ENCODE measurements at regions not wholly inside any gene's neighbourhood (a gene's known extent, or its start where the extent isn't known, plus 50 kb on each side); places are given as distances from the start of the nearest gene placed in this dataset.
A peak's percentile ranks its signal among the peaks of the same experiment; 100 is the strongest.
"Not testable (repeated sequence)": the region's sequence is repeated elsewhere in the genome, so short reads cannot be mapped to it uniquely, and the experiment has no call there.

- no peak for DNase-seq
Measured at GRCh38 chr16:59920054-59920453, 1185.9 kb upstream of the GOT2 start.

- no peak for DNase-seq
Measured at GRCh38 chr16:59913666-59914065, 1179.5 kb upstream of the GOT2 start.

- DNase-seq = no peak
Measured at GRCh38 chr16:59909262-59909661, 1175.1 kb upstream of the GOT2 start.

GRCh38 chr16:59907611-59908010 is 1173.5 kb upstream of the GOT2 start:
- no peak for DNase-seq

DNA sequence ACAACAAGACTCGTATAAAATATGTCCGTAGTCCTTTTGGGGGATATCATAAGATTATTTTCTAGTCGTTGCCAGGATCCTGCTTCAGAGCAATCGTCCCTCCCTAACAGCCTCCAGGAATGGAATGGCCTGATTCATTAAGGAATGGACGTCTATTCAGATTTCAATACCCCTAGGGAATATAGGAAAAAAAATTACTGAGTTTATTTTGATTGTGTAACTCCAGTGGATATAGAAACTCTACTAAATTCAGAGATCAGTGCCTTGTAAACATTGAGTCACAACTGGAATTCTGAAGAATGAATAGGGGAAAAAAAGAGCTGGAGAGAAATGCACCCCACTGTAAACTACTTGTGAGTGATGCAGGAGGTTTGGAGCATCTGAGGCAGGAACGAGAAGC is 1171.5 kb upstream of the GOT2 start:
- no peak for DNase-seq

- no peak for DNase-seq
Measured at GRCh38 chr16:59905131-59905530, 1171.0 kb upstream of the GOT2 start.

DNA sequence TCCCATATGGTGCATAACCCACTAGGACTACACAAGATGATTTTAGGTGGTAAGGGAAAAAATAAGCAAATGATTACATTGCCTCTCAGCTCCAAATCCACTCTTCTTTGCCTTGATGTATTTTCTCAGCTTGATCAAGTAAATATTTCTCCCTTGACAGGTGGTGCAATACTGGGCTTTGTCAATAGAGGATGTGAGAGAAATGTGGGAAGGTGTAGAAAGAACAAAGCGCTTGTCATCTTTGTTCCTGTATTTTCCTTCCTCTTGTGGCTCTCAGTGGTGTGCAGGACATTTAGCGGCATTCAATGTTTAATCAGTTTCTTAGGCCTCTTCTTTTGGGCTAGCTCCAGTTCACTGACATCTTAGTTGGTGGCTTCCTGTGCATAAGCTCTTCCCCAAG is 1165.8 kb upstream of the GOT2 start:
- no peak for DNase-seq

- no peak for DNase-seq
Measured at GRCh38 chr16:59892376-59892775, 1158.3 kb upstream of the GOT2 start.

DNA sequence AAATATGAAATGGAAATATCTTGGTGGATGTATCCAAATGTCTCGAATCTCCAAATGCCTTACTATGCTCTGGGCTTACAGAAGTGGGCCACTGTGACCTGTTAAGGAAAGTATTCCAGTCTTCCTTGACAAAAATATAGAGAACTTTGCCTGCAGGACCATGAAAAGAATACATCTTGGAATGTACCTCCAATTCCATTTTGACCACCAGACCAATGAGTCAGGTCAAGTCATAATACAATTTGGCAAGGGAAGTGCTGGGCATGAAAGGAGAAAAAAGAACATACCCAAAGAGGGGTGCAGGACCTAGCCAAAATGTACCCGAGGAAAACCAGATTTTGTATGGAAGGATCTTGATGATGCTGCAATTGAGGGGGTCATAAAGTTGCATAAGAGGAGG is 1153.7 kb upstream of the GOT2 start:
- no peak for DNase-seq

DNA sequence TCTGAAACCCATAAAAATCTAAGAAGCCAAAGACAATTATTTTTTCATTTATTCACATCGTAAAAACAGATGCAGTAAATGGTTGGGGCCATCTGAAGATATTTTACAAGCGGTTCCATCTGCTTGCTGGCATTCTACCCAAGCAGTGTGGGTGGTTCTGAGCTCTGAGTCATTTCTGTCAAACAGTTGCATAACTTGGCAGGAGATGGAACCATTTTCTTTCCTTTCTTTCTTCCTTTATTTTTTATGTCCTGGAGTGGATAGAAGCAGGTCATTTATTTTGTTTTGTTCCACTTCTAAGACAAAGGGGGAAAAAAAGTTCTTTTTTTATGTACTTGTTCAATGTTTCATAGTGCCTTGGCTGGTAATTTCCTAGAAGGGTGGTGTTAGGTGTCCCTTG is 1151.9 kb upstream of the GOT2 start:
- DNase-seq = no peak

- DNase-seq = no peak
Measured at GRCh38 chr16:59881376-59881775, 1147.3 kb upstream of the GOT2 start.

- no peak for DNase-seq
Measured at GRCh38 chr16:59880611-59881010, 1146.5 kb upstream of the GOT2 start.

GRCh38 chr16:59878999-59879398 is 1144.9 kb upstream of the GOT2 start:
- DNase-seq = no peak

- DNase-seq = peak; percentile 3
Measured at GRCh38 chr16:59878479-59878878, 1144.4 kb upstream of the GOT2 start.

GRCh38 chr16:59864981-59865666 is 1131.0 kb upstream of the GOT2 start:
- DNase-seq = no peak

DNA sequence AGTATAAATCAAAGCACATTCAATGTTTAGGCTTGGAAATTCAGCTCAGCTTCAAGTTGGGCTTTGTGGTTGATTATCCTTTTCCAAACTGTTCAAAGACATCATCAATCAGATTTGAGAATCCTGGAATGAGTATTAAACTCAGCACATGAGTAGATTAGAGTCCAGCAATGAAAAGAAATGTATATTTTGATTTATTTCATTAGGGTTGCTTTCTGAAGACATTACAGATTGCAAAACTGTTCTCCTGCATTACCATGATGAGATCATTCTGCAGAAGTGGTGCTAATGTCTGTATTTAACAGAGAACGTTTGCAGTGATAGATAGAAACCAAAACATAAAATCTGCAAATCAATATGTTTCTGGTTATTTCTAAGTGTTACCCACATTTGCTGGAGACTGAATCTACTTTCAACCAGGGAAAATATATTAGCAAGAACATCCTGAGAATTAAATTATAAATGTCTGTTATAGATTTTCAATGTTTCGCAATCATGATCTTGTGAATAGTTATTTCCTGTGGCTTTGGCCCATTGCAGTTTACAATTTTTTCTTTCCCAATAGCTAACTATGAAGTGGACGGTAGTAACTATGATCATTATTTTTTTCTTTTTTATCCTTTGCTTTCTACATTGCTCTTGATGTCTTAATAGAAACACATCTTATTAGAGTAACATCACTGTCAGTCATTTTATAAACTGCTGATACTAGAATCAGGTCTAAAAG is 1125.7 kb upstream of the GOT2 start:
- DNase-seq = no peak

DNA sequence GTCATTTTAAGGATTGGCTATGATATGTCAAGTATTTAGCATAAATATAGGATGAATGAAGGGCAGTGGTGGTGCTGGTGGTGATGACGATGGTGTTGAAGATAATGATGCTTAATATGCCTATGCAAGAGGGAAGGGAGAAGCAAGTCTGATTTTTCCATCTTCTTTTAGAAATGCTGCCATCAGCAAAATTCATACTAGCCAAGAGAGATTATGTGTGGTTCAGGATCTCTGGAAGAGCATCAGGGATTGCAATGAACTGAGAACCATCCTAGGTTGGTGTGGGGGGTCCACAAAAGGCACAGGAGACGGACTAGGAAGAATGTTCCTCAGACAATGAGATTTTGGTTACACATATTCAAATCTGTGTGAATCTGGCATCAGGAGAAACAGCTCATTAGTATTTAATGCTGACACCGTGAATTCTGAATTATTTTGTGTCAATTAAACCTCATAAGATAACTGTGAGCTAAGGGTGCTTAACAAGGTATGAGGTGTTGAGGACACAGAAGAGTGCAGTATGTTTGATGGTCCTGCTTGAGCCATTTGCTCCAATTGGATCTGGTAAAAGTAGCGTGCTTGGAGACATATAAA is 1120.8 kb upstream of the GOT2 start:
- no peak for DNase-seq

- no peak for DNase-seq
Measured at GRCh38 chr16:59849716-59850115, 1115.6 kb upstream of the GOT2 start.

GRCh38 chr16:59848296-59848695 is 1114.2 kb upstream of the GOT2 start:
- DNase-seq = no peak

GRCh38 chr16:59840169-59840568 is 1106.1 kb upstream of the GOT2 start:
- no peak for DNase-seq

- DNase-seq = no peak
Measured at GRCh38 chr16:59826767-59827166, 1092.7 kb upstream of the GOT2 start.

GRCh38 chr16:59809488-59809887 is 1075.4 kb upstream of the GOT2 start:
- not testable (repeated sequence) for DNase-seq

DNA sequence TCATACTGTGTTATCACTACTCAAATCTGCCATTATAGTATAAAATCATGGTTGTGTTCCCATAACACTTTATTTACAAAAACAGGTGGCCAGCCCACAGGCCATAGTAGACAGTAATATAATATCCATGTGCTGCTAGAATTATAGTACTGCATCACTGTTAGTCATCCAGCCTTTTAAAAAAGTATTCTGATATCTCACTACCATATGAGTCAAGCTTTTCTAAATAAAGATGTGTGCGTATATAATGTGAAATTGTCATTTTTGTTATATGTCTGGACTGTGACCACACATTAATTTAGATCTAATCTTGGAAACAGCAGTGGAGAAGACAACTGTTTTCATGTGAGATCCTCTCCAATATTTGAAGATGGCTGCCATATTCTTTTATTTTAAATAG is 1049.1 kb upstream of the GOT2 start:
- no peak for DNase-seq

- no peak for DNase-seq
Measured at GRCh38 chr16:59773330-59773729, 1039.2 kb upstream of the GOT2 start.

Data from NCI-H1105 treated with DMSO at 0.1 percent for 48 hours (cell line).